Spleen (tissue), 7 donors: ENCODE measurements at regions not wholly inside any gene's neighbourhood (a gene's known extent, or its start where the extent isn't known, plus 50 kb on each side); places are given as distances from the start of the nearest gene placed in this dataset.

Experiments
- CTCF ChIP-seq, 11 experiments: fragments of 200-600 bp in 7 of 11; fragments of 450-650 bp in 4 of 11; sonication (generic) in 4 of 11; IDR thresholded peaks in 8 of 11; conservative IDR thresholded peaks in 3 of 11; 1 replicate in 7 of 11; 2 replicates in 4 of 11; pipeline versions ENCODE4 v1.4.0 to v1.8.0; 2016 to 2021; ENCODE audit warnings: antibody characterized with exemption in 11 of 11, inconsistent platforms in 4 of 11, mild to moderate bottlenecking in 1 of 11
- POLR2AphosphoS5 ChIP-seq, 3 donors: sonication (generic); formaldehyde crosslinking; IDR thresholded peaks; one replicate each; pipeline ENCODE4 v1.5.1; 2017; ENCODE audit warnings: antibody characterized with exemption in 3 of 3
- donor health status: DM: no; HTN: no; CAD: no; lungs with moderate emphysema.
- donor health status: DM: no; HTN: no; CAD: no.
- donor health status: DM: no; HTN: no; CAD: no.

- TF ChIP-seq CTCF (IDR thresholded peaks at IDR 0.05 in 8 of 11, conservative IDR thresholded peaks at IDR 0.05 in 3 of 11) (no peak), POLR2AphosphoS5 (IDR thresholded peaks at IDR 0.05) (no peak)
Observed at GRCh38 chr21:15260604-15261003, 195.8 kb upstream of the NRIP1 start.
